OCI-LY7 (cell line): ENCODE measurements at regions not wholly inside any gene's neighbourhood (a gene's known extent, or its start where the extent isn't known, plus 50 kb on each side); places are given as distances from the start of the nearest gene placed in this dataset.

Experiments
- CTCF ChIP-seq: fragments of 200-600 bp; sonication (generic); conservative IDR thresholded peaks from 2 replicates; pipeline ENCODE4 v1.5.1; 2014; ENCODE audit warnings: mild to moderate bottlenecking, antibody characterized with exemption, low read length, moderate library complexity, mixed read lengths
- EZH2phosphoT487 ChIP-seq: fragments of 200-600 bp; sonication (generic); IDR thresholded peaks from 2 replicates; pipeline ENCODE4 v1.6.1; 2018; ENCODE audit warnings: low read depth, borderline replicate concordance, mild to moderate bottlenecking, mixed run types, antibody characterized with exemption, low read length, moderate library complexity, mixed read lengths

GRCh38 chr5:25979086-25979485 is 1059.3 kb downstream of the CDH9 start:
- TF ChIP-seq CTCF (no peak), EZH2phosphoT487 (no peak)
